ENCODE measurements at regions not wholly inside any gene's neighbourhood (a gene's known extent, or its start where the extent isn't known, plus 50 kb on each side); places are given as distances from the start of the nearest gene placed in this dataset.
"Not testable (repeated sequence)": the region's sequence is repeated elsewhere in the genome, so short reads cannot be mapped to it uniquely, and the experiment has no call there.

GRCh38 chr10:25748509-25748908, 185.5 kb upstream of the MYO3A start:
- no peak overlapping the region for H2AFZ ChIP-seq
- no peak for TF ChIP-seq EZH2 (IDR thresholded peaks at IDR 0.05; ENCODE audit: borderline replicate concordance)
- TF ChIP-seq CTCF (IDR thresholded peaks at IDR 0.05; ENCODE audit: poor library complexity): no peak
- no peak for TF ChIP-seq EZH2phosphoT487 (IDR thresholded peaks at IDR 0.05; ENCODE audit: low read depth, severe bottlenecking, unreplicated experiment)
- no peaks in the 10 kb centered on the region for H3K9me3 ChIP-seq (ENCODE audit: low read depth)
- no peak overlapping the region for H3K4me2 ChIP-seq
- no peaks in the 10 kb centered on the region for H3K4me1 ChIP-seq (ENCODE audit: insufficient read depth)
- 95% methylated on average over 4 of the region's 4 CpGs for WGBS (ENCODE audit: low lambda C conversion rate, missing lambda C conversion rate)
- H3K9me2 ChIP-seq (replicated peaks; ENCODE audit: insufficient read depth): no peaks in the 10 kb centered on the region
- H3K4me3 ChIP-seq: no peak overlapping the region
- no peaks in the 10 kb centered on the region for H3K36me3 ChIP-seq (replicated peaks; ENCODE audit: insufficient read depth, low read depth)
- H3K79me2 ChIP-seq: no peaks in the 10 kb centered on the region
- H4K20me1 ChIP-seq (ENCODE audit: insufficient read depth, poor library complexity, severe bottlenecking): no peaks in the 10 kb centered on the region
- H3K27ac ChIP-seq: no peak overlapping the region
- DNase-seq (ENCODE audit: low spot score): no peak
- H3K27me3 ChIP-seq: no peaks in the 10 kb centered on the region

- no peak overlapping the region for H3K27ac ChIP-seq
- H3K4me3 ChIP-seq: no peak overlapping the region
- no peaks in the 10 kb centered on the region for H3K9me3 ChIP-seq (ENCODE audit: low read depth)
- H3K9me2 ChIP-seq (replicated peaks; ENCODE audit: insufficient read depth): no peaks in the 10 kb centered on the region
- peaks cover 6% of the 10 kb centered on the region for H3K4me1 ChIP-seq (ENCODE audit: insufficient read depth)
- no peaks in the 10 kb centered on the region for H3K27me3 ChIP-seq
- no peak for TF ChIP-seq CTCF (IDR thresholded peaks at IDR 0.05; ENCODE audit: poor library complexity)
- TF ChIP-seq EZH2 (IDR thresholded peaks at IDR 0.05; ENCODE audit: borderline replicate concordance): no peak
- no peak for TF ChIP-seq EZH2phosphoT487 (IDR thresholded peaks at IDR 0.05; ENCODE audit: low read depth, severe bottlenecking, unreplicated experiment)
- no peaks in the 10 kb centered on the region for H4K20me1 ChIP-seq (ENCODE audit: insufficient read depth, poor library complexity, severe bottlenecking)
- DNase-seq (ENCODE audit: low spot score): peak; percentile 19
- no peak overlapping the region for H2AFZ ChIP-seq
- no peaks in the 10 kb centered on the region for H3K36me3 ChIP-seq (replicated peaks; ENCODE audit: insufficient read depth, low read depth)
- no peak overlapping the region for H3K4me2 ChIP-seq
- no peaks in the 10 kb centered on the region for H3K79me2 ChIP-seq
- WGBS (ENCODE audit: low lambda C conversion rate, missing lambda C conversion rate): 60% methylated on average over 2 of the region's 2 CpGs
Measured at GRCh38 chr10:25753776-25754175, 180.3 kb upstream of the MYO3A start.

- H3K4me3 ChIP-seq: not testable (repeated sequence)
- 100% methylated on average over 20 of the region's 24 CpGs for WGBS (ENCODE audit: low lambda C conversion rate, missing lambda C conversion rate)
Measured at GRCh38 chr10:25755874-25756273, 178.2 kb upstream of the MYO3A start.

GRCh38 chr10:25756784-25757183, 177.2 kb upstream of the MYO3A start:
- H3K9me3 ChIP-seq (ENCODE audit: low read depth): no peaks in the 10 kb centered on the region
- H4K20me1 ChIP-seq (ENCODE audit: insufficient read depth, poor library complexity, severe bottlenecking): no peaks in the 10 kb centered on the region
- no peak overlapping the region for H3K4me3 ChIP-seq
- no peak overlapping the region for H3K27ac ChIP-seq
- no peaks in the 10 kb centered on the region for H3K79me2 ChIP-seq
- H3K27me3 ChIP-seq: no peaks in the 10 kb centered on the region
- H3K36me3 ChIP-seq (replicated peaks; ENCODE audit: insufficient read depth, low read depth): no peaks in the 10 kb centered on the region
- no peak overlapping the region for H2AFZ ChIP-seq
- WGBS (ENCODE audit: low lambda C conversion rate, missing lambda C conversion rate): 94% methylated on average over 24 of the region's 24 CpGs
- no peak for DNase-seq (ENCODE audit: low spot score)
- H3K9me2 ChIP-seq (replicated peaks; ENCODE audit: insufficient read depth): no peaks in the 10 kb centered on the region
- no peak overlapping the region for H3K4me2 ChIP-seq
- TF ChIP-seq CTCF (IDR thresholded peaks at IDR 0.05; ENCODE audit: poor library complexity) (no peak), EZH2 (IDR thresholded peaks at IDR 0.05; ENCODE audit: borderline replicate concordance) (no peak), EZH2phosphoT487 (IDR thresholded peaks at IDR 0.05; ENCODE audit: low read depth, severe bottlenecking, unreplicated experiment) (no peak)
- H3K4me1 ChIP-seq (ENCODE audit: insufficient read depth): peaks cover 6% of the 10 kb centered on the region

More at GRCh38 chr10:25755874-25756273, 178.2 kb upstream of the MYO3A start:
- H3K79me2 ChIP-seq; H3K27me3 ChIP-seq; H2AFZ ChIP-seq; H3K4me1 ChIP-seq (ENCODE audit: insufficient read depth); H3K9me3 ChIP-seq (ENCODE audit: low read depth); H3K9me2 ChIP-seq (replicated peaks; ENCODE audit: insufficient read depth); H3K4me2 ChIP-seq; DNase-seq (ENCODE audit: low spot score); H3K27ac ChIP-seq; H4K20me1 ChIP-seq (ENCODE audit: insufficient read depth, poor library complexity, severe bottlenecking); H3K36me3 ChIP-seq (replicated peaks; ENCODE audit: insufficient read depth, low read depth): not testable (repeated sequence)

Measured in hepatocyte (in vitro differentiated cells).